WTC11 (cell line): ENCODE measurements at regions not wholly inside any gene's neighbourhood (a gene's known extent, or its start where the extent isn't known, plus 50 kb on each side); places are given as distances from the start of the nearest gene placed in this dataset.

Source experiments
- ATAC-seq: fragments of 200-7000 bp; cut with Tn5 transposase; 2 replicates; pipeline ENCODE4 v1.10.0; 2021; ENCODE audit warnings: mild to moderate bottlenecking, moderate library complexity
- CTCF ChIA-PET: fragments of 300-600 bp; sonication (Branson Sonifier 250); formaldehyde crosslinking; loops from one replicate; lab custom pipeline; 2021; ENCODE audit warnings: antibody characterized with exemption; lab: Charles Lee
- POLR2A ChIA-PET: fragments of 350-600 bp; sonication (Branson Sonifier 250); formaldehyde crosslinking; loops from one replicate; lab custom pipeline; 2021; ENCODE audit warnings: antibody characterized with exemption; lab: Charles Lee
- DNase-seq: peaks from one replicate; pipeline ENCODE4 v3.0.0; 2021; ENCODE audit warnings: low spot score
- H3K27ac Mint-ChIP-seq: 2 replicates; pipeline ENCODE4 v1.8.0; 2021; ENCODE audit warnings: mixed read lengths
- H3K27me3 Mint-ChIP-seq: 2 replicates; pipeline ENCODE4 v1.8.0; 2021; ENCODE audit warnings: low read depth, mild to moderate bottlenecking, moderate library complexity, mixed read lengths
- H3K36me3 Mint-ChIP-seq: 2 replicates; pipeline ENCODE4 v1.8.0; 2021; ENCODE audit warnings: mixed read lengths
- H3K4me1 Mint-ChIP-seq: 2 replicates; pipeline ENCODE4 v1.8.0; 2022; ENCODE audit warnings: mixed read lengths
- H3K4me3 Mint-ChIP-seq: 2 replicates; pipeline ENCODE4 v1.8.0; 2021; ENCODE audit warnings: mild to moderate bottlenecking, moderate library complexity, mixed read lengths
- H3K9me3 Mint-ChIP-seq: 2 replicates; pipeline ENCODE4 v1.8.0; 2021; ENCODE audit warnings: mixed read lengths
- ATF6 ChIP-seq: sonication (generic); formaldehyde crosslinking; IDR thresholded peaks from 2 replicates; pipeline ENCODE4 v1.8.1; 2023; ENCODE audit warnings: mild to moderate bottlenecking, missing genetic modification reagents
- EMX1 ChIP-seq: fragments of 250-450 bp; sonication (Bioruptor Pico); IDR thresholded peaks from 2 replicates; pipeline ENCODE4 v1.8.0; 2021; ENCODE audit warnings: mild to moderate bottlenecking
- FOXJ3 ChIP-seq: sonication (generic); formaldehyde crosslinking; IDR thresholded peaks from 2 replicates; pipeline ENCODE4 v1.9.0; 2021; ENCODE audit warnings: missing genetic modification reagents, mild to moderate bottlenecking, borderline replicate concordance
- FOXK1 ChIP-seq: sonication (generic); formaldehyde crosslinking; IDR thresholded peaks from 2 replicates; pipeline ENCODE4 v1.8.0; 2022; ENCODE audit warnings: mild to moderate bottlenecking, moderate library complexity, missing genetic modification reagents
- GABPB1 ChIP-seq: sonication (generic); formaldehyde crosslinking; IDR thresholded peaks from 2 replicates; pipeline ENCODE4 v1.8.1; 2023; ENCODE audit warnings: mild to moderate bottlenecking, missing genetic modification reagents
- JAZF1 ChIP-seq: fragments of 250-450 bp; sonication (Bioruptor Pico); IDR thresholded peaks from 2 replicates; pipeline ENCODE4 v1.9.0; 2021; ENCODE audit warnings: moderate library complexity, mild to moderate bottlenecking, inconsistent platforms
- MYBL2 ChIP-seq: sonication (generic); formaldehyde crosslinking; IDR thresholded peaks from 2 replicates; pipeline ENCODE4 v1.8.1; 2023; ENCODE audit warnings: mild to moderate bottlenecking, moderate library complexity, missing genetic modification reagents
- NR3C1 ChIP-seq: sonication (generic); formaldehyde crosslinking; conservative IDR thresholded peaks from 2 replicates; pipeline ENCODE4 v1.8.1; 2023; ENCODE audit warnings: low read depth, mild to moderate bottlenecking, missing genetic modification reagents
- RELA ChIP-seq: sonication (generic); formaldehyde crosslinking; IDR thresholded peaks from 2 replicates; pipeline ENCODE4 v1.8.1; 2022; ENCODE audit warnings: missing genetic modification reagents, mild to moderate bottlenecking, borderline replicate concordance
- TCF7 ChIP-seq: sonication (generic); formaldehyde crosslinking; IDR thresholded peaks from 2 replicates; pipeline ENCODE4 v1.8.0; 2022; ENCODE audit warnings: mild to moderate bottlenecking, low read depth, missing genetic modification reagents, moderate library complexity
- ZNF232 ChIP-seq: sonication (generic); formaldehyde crosslinking; IDR thresholded peaks from 2 replicates; pipeline ENCODE4 v1.8.0; 2022; ENCODE audit warnings: mild to moderate bottlenecking, missing genetic modification reagents
- ZNF281 ChIP-seq: sonication (generic); formaldehyde crosslinking; IDR thresholded peaks from 2 replicates; pipeline ENCODE4 v1.8.0; 2023; ENCODE audit warnings: mild to moderate bottlenecking, missing genetic modification reagents
- ZNF423 ChIP-seq: fragments of 250-450 bp; sonication (Bioruptor Pico); IDR thresholded peaks from 2 replicates; pipeline ENCODE4 v2.1.2; 2022; ENCODE audit warnings: mild to moderate bottlenecking, moderate library complexity
- ZNF671 ChIP-seq: fragments of 250-450 bp; sonication (Bioruptor Pico); IDR thresholded peaks from 2 replicates; pipeline ENCODE4 v1.8.0; 2021; ENCODE audit warnings: mild to moderate bottlenecking
- TF ChIP-seq, protein P1 (sequence below): sonication (generic); formaldehyde crosslinking; IDR thresholded peaks from 2 replicates; pipeline ENCODE4 v1.8.1; 2023; ENCODE audit warnings: mild to moderate bottlenecking, missing genetic modification reagents, borderline replicate concordance
- TF ChIP-seq, protein P2 (sequence below): sonication (generic); formaldehyde crosslinking; IDR thresholded peaks from 2 replicates; pipeline ENCODE4 v1.8.0; 2022; ENCODE audit warnings: mild to moderate bottlenecking, missing genetic modification reagents

GRCh38 chr10:129140921-129141885 is 325.8 kb upstream of the MGMT start:
- POLR2A ChIA-PET, result no interaction called here
- H3K27ac Mint-ChIP-seq, result no peak overlapping the region
- no peaks in the 10 kb centered on the region for H3K27me3 Mint-ChIP-seq
- ATAC-seq (no peak), DNase-seq (no peak)
- CTCF ChIA-PET, result no interaction called here
- no peak for TF ChIP-seq JAZF1 (CRISPR knock-in tag)
- no peak for TF ChIP-seq TCF7
- no peak for TF ChIP-seq NR3C1 (CRISPR knock-in tag)
- no peak for TF ChIP-seq EMX1 (CRISPR knock-in tag)
- no peak for TF ChIP-seq ZNF232 (CRISPR knock-in tag)
- TF ChIP-seq, protein P1, sequence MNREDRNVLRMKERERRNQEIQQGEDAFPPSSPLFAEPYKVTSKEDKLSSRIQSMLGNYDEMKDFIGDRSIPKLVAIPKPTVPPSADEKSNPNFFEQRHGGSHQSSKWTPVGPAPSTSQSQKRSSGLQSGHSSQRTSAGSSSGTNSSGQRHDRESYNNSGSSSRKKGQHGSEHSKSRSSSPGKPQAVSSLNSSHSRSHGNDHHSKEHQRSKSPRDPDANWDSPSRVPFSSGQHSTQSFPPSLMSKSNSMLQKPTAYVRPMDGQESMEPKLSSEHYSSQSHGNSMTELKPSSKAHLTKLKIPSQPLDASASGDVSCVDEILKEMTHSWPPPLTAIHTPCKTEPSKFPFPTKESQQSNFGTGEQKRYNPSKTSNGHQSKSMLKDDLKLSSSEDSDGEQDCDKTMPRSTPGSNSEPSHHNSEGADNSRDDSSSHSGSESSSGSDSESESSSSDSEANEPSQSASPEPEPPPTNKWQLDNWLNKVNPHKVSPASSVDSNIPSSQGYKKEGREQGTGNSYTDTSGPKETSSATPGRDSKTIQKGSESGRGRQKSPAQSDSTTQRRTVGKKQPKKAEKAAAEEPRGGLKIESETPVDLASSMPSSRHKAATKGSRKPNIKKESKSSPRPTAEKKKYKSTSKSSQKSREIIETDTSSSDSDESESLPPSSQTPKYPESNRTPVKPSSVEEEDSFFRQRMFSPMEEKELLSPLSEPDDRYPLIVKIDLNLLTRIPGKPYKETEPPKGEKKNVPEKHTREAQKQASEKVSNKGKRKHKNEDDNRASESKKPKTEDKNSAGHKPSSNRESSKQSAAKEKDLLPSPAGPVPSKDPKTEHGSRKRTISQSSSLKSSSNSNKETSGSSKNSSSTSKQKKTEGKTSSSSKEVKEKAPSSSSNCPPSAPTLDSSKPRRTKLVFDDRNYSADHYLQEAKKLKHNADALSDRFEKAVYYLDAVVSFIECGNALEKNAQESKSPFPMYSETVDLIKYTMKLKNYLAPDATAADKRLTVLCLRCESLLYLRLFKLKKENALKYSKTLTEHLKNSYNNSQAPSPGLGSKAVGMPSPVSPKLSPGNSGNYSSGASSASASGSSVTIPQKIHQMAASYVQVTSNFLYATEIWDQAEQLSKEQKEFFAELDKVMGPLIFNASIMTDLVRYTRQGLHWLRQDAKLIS (CRISPR knock-in tag), result no peak
- TF ChIP-seq FOXK1 (CRISPR knock-in tag), result no peak
- no peak for TF ChIP-seq FOXJ3 (CRISPR knock-in tag)
- no peak for TF ChIP-seq ATF6 (CRISPR knock-in tag)
- peaks cover 61% of the 10 kb centered on the region for H3K4me1 Mint-ChIP-seq
- H3K36me3 Mint-ChIP-seq, result no peaks in the 10 kb centered on the region
- H3K4me3 Mint-ChIP-seq, result no peak overlapping the region
- no peaks in the 10 kb centered on the region for H3K9me3 Mint-ChIP-seq

DNA sequence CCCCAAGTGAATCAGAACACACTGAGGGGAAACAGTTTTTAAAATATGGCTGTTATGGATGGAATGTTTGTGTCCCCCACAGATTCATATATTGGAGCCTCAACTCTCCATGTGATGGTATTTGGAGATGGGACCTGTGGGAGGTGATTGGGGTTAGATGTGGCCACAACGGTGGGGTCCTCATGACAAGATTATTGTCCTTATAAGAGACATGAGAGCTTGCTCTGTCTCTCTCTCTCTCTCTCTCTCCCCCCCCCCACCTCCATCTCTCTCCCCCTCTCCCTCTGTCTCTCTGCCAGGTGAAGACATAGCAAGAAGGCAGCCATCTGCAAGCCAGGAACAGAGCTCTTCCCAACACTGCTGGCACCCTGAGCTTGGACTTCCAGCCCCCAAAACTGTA is 315.8 kb upstream of the MGMT start:
- no peaks in the 10 kb centered on the region for H3K27me3 Mint-ChIP-seq

More for the DNA sequence above, 315.8 kb upstream of the MGMT start:
- ATAC-seq, result no peak
- Mint-ChIP-seq H3K36me3 (peaks cover 11% of the 10 kb centered on the region), H3K9me3 (peaks cover 21% of the 10 kb centered on the region), H3K27ac (no peak overlapping the region), H3K4me1 (0 out of 2 replicates have a peak, but pooled peaks cover 4% of the 10 kb centered on the region), H3K4me3 (no peak overlapping the region)
- POLR2A ChIA-PET, result no interaction called here
- CTCF ChIA-PET, result no interaction called here
- TF ChIP-seq RELA (CRISPR knock-in tag) (no peak), ZNF423 (CRISPR knock-in tag) (no peak), MYBL2 (CRISPR knock-in tag) (no peak), GABPB1 (CRISPR knock-in tag) (no peak), ZNF671 (no peak), ZNF281 (no peak)
- TF ChIP-seq, protein P2, sequence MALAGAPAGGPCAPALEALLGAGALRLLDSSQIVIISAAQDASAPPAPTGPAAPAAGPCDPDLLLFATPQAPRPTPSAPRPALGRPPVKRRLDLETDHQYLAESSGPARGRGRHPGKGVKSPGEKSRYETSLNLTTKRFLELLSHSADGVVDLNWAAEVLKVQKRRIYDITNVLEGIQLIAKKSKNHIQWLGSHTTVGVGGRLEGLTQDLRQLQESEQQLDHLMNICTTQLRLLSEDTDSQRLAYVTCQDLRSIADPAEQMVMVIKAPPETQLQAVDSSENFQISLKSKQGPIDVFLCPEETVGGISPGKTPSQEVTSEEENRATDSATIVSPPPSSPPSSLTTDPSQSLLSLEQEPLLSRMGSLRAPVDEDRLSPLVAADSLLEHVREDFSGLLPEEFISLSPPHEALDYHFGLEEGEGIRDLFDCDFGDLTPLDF (CRISPR knock-in tag), result no peak
- no peak for DNase-seq
